T1000 (cell line): ENCODE measurements at regions not wholly inside any gene's neighbourhood (a gene's known extent, or its start where the extent isn't known, plus 50 kb on each side); places are given as distances from the start of the nearest gene placed in this dataset.
"Not testable (repeated sequence)": the region's sequence is repeated elsewhere in the genome, so short reads cannot be mapped to it uniquely, and the experiment has no call there.

Experiments
- DNase-seq: peaks from one replicate; lab custom pipeline; 2025; ENCODE audit warnings: mixed read lengths; lab: John Stamatoyannopoulos, UW

DNA sequence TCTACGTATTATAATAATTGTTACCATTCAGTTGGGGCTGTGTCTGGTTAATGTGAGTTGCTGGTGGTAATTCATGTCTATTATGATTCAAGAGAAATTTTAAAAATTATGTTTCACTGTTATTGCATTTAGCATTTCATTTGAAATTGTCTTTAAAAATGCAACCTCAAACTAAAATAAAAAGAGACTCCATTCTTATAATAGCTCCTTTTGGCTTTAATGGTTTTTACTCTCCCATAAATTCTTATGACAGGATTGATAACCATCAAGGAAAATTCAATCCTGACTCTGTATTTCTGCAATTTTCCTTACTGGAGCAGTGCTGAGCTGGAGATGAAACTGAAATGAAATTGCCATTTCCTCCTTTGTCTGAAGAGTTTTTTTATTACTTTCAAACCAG is 262.7 kb downstream of the REEP3 start:
- no peak for DNase-seq

- DNase-seq = no peak
Measured at GRCh38 chr10:63788152-63788821, 267.1 kb downstream of the REEP3 start.

GRCh38 chr10:63795094-63795860 is 274.1 kb downstream of the REEP3 start:
- DNase-seq = no peak

DNA sequence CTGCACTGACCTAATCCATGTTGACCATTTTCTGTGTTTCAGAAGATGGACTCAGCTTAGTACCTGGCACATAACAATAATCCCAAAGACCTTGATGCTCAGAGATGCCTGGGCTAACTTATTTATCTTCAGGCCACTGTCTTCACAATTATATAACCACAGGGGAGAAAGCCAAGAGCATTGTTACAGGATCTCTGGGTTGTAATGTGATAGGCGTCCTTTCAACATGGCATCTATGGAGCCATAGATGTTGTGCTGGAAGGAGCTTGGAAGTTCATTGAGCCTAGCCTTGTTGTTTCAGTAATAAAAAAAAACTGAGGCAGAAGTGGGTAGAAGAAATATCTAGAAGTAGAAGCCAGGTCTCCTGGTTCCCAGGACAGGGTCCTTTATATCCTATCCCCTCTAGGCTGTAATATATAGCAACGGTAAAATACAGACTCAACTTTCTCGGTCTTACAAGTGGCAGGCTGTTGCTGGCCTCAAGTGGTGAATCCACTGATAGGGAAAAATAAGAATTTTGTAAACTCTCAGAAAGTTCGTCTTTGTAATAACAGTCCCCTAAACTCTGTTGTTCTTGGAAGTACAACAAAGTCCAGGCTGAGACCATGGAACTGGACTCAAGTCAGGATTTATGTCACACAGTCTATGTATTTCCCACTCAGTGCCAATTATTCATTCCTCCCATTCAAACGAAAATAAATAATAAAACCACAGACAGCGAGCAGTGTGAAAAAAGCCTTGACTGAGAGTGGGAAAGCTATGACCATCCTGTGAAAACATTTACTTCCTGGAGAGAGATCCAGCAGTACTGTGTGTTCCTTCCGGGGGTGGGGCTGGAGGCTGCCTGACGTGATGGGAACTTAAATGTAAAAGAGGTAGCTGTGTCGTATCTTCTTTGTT is 277.6 kb downstream of the REEP3 start:
- DNase-seq = no peak

DNA sequence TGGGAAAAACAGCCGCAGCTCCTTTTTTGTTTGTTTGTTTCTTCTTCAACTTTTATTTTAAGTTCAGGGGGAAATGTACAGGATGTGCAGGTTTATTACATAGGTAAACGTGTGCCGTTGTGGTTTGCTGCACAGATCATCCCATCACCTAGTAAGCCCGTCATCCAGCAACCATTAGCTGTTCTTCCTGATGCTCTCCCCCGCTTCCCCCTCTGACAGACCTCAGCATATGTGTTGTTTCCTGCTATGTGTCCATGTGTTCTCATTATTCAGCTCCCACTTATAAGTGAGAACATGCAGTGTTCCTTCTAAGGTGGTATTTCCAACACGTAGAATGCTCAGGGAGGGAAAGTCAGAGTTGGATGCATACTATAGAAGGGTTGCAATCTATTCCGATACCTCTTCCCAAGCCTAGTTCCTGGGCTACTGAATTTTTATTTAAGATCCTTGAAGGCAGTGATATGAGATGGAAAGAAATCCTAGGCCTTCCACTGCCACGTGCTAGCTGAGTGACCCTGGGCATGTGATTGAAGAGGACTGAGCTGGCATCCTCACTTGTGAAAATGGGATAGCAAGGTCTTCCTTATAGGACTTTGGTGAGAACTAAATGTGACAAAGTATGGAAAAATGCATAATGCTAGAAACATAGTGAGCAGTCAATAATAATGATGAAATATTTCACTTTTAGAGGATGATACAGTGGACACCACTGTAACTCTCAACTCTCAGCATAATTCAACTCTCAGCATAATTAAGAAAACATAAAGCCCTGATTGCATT is 278.5 kb downstream of the REEP3 start:
- no peak for DNase-seq

- DNase-seq = no peak
Measured at GRCh38 chr10:63801166-63801565, 280.0 kb downstream of the REEP3 start.

DNA sequence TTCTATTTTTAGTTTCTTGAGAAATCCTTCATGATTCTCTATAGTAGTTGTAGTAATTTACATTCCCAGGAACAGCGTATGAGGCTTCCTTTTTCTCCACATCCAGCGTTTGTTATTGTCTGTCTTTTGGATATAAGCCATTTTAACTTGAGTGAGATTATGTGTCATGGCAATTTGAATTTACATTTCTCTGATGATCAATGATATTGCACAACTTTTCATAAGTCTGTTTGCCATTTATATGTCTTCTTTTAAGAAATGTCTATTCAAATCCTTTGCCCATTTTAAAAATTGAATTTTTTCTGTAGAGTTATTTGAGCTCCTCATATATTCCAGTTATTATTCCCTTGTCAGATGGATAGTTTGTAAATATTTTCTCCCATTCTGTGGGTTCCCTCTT is 285.1 kb downstream of the REEP3 start:
- no peak for DNase-seq

- no peak for DNase-seq
Measured at GRCh38 chr10:63812501-63812900, 291.3 kb downstream of the REEP3 start.

DNA sequence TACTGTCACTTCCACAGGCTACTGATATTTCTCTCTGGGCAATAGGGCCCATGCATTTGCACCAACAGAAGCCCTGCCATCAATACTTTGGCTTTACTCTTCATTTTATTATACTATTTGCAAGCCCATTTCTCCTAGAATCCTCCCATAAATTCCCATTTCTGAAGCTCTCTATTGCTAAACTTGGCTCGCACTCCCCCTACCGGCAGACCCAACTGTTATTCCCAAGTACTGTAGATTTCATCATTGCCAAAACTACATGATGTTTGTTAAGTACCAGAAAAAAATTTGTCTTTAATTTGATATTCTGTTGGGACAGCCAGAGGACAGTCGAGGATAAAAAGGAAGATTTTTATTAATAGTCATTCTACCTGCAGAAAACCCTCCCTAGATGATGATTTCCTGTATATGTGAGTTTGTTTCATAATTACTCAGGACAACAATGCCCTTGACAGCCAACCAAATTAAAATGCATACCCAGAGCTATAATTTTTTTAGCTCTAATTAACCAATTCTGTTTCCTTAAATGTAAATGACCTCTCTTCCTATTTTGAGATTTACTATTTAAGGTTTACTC is 298.6 kb downstream of the REEP3 start:
- DNase-seq = peak; percentile 11

GRCh38 chr10:63822496-63822895 is 301.3 kb downstream of the REEP3 start:
- no peak for DNase-seq

DNA sequence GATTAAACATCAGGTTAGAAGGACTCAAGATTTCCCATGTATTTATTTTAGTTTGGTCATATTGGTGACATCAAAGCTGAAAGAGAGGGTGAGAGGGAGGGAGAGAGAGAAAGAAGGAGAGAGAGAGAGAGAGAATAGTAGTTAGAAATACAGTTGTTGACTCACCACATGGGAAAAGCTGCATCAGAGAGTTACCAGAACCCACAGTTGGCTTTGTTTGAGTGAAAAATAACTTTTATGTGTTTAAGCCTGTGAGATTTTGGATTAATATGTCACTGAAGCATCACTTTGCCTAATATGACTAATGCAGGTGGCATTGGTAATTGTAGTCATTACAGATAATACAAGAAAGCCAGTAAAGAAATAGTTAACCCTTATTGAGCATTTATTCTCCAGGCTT is 303.9 kb downstream of the REEP3 start:
- DNase-seq = no peak

- no peak for DNase-seq
Measured at GRCh38 chr10:63825766-63826165, 304.6 kb downstream of the REEP3 start.

- not testable (repeated sequence) for DNase-seq
Measured at GRCh38 chr10:63827018-63827417, 305.8 kb downstream of the REEP3 start.

GRCh38 chr10:63829020-63829419 is 307.8 kb downstream of the REEP3 start:
- no peak for DNase-seq

DNA sequence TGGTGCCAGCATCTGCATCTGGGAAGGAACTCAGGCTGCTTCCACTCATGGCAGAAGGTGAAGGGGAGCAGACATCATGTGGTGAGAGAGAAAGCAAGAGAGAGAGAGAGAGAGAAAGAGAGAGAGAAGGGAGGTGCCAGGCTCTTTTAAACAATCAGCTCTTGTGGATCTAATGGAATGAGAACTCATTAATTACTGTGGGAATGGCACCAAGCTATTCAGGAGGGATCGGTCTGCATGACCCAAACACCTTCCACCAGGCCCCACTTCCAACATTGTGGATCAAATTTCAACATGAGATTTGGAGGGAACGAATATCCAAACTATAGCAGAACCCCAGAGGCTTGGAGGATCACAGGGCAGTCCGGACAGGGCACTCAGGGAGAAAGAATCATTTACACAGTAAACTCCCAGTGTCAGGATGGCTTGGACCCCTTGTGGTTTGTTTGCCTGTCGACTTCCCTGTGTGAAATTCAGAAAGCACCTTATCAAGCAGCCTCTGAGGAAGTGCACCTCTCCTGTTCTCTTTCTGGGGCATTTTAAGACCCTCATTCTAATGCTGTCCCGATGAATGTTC is 308.5 kb downstream of the REEP3 start:
- DNase-seq = no peak

GRCh38 chr10:63832686-63833085 is 311.5 kb downstream of the REEP3 start:
- DNase-seq = no peak

- DNase-seq = no peak
Measured at GRCh38 chr10:63833411-63834060, 312.3 kb downstream of the REEP3 start.

DNA sequence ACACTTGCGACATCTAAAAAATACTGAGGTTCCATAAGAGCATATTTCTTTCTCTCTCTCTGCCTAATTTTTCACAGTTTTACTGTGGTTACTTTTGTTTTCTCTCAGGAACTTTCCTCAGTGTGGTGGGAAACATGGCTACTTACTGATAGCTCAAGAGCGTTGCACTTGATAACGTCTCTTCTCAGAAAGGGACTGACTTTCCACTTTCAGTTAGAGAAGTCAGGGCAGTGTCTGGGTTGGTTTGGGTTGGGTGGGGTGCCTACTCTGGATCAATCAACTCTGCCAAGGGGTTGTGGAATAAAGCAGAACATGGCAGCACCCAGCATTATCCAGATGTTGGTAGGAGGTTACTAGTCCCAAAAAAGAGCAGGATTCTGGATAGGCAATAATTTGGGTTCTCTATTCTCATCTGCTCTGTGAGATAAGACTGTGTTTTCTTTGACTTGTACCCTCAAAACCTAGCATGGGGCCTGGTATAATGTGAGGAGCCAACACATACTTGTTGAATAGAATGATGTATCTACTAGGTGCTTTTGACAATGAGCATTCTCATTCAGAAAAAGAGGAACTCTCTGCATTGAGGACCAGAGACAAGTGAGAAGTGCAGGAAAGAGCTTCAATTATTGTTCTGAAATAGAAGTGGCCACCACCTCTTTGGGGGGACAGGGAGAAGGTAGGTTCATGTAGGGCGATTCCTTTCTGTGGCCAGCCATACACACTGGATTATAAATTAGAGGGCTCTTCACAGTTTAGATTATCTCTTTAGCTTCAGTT is 315.7 kb downstream of the REEP3 start:
- no peak for DNase-seq

- no peak for DNase-seq
Measured at GRCh38 chr10:63841761-63842160, 320.6 kb downstream of the REEP3 start.

DNA sequence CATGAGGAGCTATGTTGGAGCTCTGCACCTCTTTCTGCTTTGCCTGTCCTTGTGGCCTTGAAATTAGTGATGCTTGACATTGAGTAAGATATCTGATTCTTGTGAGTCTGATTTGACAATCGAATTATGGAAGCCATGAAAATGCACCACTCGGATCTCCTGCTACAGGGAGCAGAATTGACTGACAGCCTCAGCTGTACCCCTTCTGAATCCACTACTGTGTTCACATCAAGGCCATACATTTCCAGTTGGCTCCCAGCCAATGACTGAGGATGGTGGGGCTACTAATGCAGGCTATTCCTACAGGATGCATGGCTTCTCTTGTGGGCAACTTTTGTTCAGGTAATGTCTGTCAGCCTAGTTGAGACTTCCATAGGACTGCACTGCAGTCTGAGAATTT is 321.9 kb downstream of the REEP3 start:
- no peak for DNase-seq
